NCI-H2196 treated with DMSO at 0.1 percent for 48 hours (cell line): ENCODE measurements at regions not wholly inside any gene's neighbourhood (a gene's known extent, or its start where the extent isn't known, plus 50 kb on each side); places are given as distances from the start of the nearest gene placed in this dataset.
"Not testable (repeated sequence)": the region's sequence is repeated elsewhere in the genome, so short reads cannot be mapped to it uniquely, and the experiment has no call there.

ENCODE experiments used
- DNase-seq: peaks from one replicate; lab custom pipeline; 2025; ENCODE audit not compliant: unreplicated experiment; lab: John Stamatoyannopoulos, UW

DNA sequence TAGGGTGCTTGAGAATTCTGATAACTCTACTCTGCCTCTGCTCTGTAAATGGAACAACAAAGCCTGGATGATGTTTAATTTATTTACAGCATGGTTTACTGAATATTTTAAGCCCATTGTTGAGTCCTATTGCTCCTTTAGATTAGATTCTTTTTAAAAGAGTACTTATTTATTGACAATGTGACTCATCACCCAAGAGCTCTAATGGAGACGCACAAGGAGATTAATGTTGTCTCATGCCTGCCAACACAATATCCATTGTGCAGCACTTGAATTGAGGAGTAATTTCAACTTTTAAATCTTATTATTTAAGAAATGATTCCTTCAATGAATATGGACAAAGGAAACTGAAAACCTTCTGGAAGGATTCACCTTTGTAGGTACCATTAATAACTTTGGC, 691.4 kb downstream of the ZBBX start:
- no peak for DNase-seq

DNA sequence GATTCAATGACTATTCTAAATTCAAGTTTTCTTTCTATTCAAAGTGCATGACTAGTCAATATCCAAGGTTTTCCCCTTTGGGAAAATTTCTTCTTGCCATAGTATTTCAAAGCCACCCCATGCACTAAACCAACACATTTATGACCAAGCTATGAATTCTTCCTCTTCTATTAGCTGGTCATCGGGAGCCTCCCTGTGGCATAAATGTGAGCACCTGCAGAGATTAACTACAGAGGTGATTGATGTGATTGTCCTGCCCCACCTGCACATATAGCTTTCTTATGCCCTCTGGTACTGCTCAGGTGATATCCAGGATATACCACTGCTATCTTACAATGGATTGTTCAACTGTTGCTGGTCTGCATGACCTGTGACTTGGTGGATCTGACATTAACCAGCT, 694.9 kb downstream of the ZBBX start:
- DNase-seq, result no peak

DNA sequence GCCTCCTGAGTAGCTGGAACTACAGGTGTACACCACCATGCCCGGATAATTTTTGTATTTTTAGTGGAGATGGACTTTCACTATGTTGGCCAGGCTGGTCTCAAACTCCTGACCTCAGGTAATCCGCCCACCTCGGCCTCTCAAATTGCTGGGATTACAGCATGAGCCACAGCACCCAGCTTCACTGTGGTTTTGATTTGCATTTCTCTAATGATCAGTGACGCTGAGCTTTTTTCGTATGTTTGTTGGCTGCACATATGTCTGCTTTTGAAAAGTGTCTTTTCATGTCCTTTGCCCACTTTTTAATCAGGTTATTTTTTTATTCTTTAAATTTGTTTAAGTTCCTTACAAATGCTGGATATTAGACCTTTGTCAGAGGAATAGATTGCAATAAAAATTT, 696.0 kb downstream of the ZBBX start:
- DNase-seq, result not testable (repeated sequence)

DNA sequence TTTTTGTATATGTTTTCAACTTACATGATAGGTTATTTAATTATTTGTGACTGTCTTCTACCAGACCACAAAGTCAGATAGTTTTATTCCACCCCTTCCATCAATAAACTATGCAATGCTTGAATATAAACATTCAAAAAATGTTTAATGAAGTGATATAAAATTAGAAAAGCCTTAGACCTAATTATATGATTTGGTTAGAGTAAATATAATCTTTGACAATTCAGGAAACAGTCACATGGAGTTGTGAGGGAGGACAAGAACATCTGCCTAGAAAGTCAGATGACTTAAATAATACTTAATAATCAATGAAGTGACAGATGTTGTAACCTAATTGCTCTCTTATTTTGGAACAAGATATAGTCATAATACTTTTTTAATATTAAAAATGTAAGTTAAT, 710.3 kb downstream of the ZBBX start:
- no peak for DNase-seq

DNA sequence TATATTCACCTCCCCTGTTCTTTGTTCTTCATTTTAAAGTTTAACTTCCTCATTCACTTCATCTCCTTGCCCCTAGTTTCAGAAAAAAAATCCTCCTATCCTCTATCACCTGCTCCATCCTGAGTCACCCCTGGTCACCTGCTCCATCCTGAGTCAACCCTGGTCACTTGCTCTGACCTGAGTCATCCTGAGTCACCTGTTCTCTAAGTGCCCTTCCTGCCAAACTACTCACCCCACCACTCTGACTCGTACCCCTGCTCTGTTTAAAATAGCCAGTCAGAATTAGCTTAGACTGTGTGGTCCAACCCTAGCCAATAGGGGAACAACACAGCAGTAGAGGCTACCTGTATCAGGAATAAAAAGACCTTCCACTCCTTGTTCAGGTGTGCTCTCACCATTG, 716.9 kb downstream of the ZBBX start:
- no peak for DNase-seq

DNA sequence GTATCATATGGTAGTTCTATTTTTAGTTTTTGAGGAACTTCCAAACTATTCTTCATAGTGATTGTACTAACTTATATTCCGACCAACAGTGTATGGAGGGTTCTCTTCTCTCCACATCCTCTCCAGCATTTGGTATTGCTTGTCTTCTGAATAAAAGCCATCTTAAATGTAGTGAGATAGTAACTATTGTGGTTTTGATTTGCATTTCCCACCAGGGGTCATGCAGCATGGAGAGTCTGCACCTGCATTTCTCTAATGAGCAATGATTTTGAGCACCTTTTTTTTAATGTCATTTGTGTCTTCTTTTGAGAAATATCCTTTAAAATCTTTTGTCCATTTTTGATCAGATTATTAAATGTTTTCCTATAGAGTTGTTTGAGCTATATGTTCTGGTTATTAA, 718.5 kb downstream of the ZBBX start:
- no peak for DNase-seq

DNA sequence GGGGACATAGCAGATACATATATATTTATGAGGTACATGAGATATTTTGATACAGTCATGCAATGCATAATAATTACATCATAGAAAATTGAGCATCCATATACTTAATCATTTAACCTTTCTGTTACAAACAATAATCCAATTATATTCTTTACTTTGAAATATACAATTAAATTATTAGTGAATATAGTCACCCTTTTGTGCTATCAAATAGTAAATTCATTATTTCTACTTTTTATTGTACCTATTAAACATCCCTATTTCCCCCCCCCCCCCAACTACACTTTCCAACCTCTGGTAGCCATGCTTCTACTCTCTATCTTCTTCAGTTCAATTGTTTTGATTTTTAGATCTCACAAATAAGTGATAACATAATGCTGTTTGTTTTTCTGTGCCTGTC, 719.1 kb downstream of the ZBBX start:
- no peak for DNase-seq

DNA sequence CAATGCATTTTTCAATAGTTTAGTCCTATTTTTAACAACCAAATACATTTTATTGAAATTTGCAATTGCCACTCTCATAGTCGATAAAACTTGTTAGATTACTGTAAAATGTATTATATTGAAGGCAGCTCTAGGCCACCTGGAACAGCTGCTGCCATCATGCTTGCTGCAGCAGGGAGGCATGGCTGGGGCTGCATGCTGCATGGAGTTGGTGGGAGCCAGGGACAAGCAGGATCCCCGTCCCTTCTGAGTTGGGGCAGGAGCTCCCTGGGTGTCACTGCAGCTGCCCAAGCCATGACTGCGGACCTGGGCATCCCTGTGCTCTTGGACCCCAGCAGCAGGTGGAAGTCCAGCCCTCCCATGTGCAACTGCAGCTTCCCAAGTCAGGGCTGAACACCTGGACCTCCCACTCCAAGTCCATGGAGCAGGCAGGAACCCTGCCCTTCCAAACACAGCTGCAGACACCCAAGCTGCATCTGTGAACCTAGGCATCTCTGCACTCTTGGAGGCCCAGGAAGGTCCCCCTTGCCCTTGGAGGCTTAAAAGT, 742.0 kb downstream of the ZBBX start:
- no peak for DNase-seq

DNA sequence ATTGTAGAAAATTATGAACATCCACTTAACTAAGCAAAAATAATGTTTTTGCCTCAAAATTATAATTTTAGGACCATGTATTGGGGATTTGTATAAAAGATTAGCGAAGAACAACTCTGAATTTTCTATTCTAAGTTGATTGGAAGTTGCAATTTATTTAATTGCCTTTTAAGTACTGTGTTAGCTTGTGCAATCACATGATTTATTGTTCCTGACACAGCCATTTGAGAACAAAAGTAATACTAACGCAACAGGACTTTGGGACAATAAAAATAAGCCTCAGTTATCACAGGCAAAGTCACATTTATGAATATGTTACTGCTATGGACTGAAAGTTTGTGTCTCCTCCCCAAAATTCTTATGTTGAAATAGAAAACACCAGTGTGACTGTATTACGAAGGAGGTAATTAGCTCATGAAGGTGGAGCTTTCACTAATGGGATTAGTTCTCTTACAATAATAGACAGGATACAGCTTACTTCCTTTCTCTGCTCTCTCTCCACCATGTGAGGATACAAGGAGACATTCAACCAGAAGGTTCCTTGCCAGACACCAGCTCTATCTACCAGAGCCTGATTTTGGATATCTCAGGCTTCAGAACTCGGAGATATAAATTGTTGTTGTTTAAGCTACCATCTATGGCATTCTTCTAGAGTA, 745.9 kb downstream of the ZBBX start:
- no peak for DNase-seq

DNA sequence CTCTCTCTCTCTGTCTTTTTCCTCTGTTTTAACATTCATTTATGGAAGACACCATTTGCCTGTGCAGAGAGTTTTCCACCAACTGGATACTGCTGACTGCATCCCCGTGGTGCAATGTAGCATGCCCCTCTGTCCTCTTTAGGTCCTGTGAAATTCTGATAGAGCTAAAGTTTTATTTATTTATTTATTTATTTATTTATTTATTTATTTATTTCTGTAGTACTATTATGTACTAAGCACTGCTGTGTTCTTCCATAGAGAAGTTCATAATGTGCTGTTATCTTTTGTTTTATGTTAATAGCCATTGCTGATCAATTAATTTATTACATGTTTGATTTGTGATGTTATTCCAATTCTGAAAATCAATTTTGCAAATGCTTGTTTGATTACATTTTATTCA, 749.9 kb downstream of the ZBBX start:
- no peak for DNase-seq

DNA sequence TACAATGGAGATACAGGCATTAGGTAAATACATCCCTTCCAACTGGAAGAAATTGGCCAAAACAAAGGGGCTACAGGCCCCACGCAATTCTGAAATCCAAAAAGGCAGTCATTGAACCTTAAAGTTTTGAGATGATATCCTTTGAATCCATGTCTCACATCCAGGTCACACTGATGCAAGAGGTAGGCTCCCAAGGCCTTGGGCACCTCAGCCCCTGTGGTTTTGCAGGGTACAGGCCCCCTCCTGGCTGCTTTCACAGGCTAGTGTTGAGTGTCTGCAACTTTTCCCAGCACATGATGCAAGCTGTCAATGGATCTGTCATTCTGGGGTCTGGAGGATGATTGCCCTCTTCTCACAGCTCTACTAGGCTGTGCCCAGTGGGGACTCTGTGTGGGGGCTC, 766.7 kb downstream of the ZBBX start:
- DNase-seq, result no peak

DNA sequence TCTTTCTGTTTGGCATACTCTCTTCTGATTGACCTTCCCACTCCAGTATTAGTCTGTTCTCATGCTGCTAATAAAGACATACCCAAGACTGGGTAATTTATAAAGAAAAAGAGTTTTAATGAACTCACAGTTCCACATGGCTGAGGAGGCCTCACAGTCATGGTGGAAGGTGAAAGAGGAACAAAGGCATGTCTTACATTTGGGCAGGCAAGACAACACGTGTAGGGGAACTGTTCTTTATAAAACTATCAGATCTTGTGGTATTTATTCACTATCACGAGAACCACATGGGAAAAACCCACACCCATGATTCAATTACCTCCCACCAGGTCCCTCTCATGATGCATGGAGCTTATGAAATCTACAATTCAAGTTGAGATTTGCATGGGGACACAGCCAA, 767.3 kb downstream of the ZBBX start:
- DNase-seq, result not testable (repeated sequence)

DNA sequence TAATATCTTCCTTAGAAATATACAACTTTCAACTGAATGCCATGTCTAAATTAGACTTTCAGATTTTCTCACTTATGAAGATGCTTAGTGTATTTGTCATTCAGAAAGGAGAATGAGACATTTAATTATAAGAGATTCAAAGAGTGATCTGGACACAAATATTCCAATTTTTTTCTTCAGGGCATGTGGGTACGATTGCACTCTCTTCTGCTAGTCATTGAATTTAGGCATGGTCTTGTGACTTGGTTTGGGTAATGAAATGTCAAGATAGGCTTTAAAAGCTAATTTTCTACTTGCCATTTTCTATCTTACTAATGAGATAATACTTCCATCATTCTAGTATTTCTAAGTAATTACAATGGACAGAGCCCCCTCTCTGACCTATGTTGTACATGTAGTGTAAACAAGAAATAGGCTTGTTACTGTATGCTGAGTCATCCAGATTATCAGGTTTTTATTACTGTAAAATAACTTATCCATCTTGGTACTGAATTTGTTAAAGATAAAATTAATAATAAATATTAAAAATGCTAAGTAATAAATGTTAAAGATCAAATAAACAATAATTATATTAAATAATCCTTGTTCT, 770.8 kb upstream of the BCHE start:
- no peak for DNase-seq

DNA sequence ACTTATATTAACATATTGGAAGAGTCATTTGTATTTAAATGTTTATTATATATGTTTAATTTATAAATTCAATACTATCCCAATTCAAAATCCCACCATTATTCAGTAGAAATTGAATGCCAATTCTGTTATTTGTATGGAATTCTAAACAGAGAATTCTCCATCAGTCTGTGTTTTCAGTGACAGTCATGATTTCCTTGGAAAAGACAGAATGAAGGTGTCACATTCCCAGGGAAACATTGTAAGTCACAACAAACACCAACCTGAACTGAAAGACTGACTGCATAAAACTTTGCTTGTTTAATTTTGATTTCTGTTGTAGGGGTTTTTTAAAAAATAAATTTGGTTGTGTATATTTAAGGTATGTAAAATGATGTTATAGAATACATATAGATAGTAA, 769.8 kb upstream of the BCHE start:
- DNase-seq, result no peak

DNA sequence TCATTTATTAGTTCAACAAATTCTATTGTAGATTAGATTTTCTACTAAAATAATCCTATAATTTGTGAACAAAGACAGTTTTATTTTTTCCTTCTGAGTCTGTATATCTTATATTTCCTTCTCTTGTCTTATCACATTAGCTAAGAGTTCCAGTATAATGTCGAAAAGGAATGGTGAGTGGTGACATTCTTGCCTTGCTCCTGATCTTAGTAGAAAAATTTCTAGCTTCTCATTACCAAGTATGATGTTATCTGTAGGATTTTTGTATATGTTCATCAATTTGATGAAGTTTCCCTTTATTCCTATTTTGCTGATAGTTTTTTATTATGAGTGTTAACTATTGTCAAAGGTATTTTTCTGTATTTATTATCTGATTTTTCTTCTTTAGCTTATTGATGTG, 756.6 kb upstream of the BCHE start:
- no peak for DNase-seq

DNA sequence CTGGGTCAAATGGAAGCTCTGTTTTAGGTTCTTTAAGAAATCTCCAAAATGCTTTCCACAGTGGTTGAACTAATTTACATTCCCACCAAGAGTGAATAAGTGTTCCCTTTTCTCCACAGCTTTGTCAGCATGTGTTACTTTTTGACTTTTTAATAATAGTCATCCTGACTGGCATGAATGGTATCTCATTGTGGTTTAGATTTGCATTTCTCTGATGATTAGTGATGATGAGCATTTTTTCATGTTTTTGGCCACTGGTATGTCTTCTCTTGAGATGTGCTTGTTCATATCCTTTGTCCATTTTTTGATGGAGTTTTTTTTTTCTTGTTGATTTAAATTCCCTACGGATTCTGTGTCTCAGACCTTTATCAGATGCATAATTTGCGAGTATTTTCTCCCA, 745.0 kb upstream of the BCHE start:
- no peak for DNase-seq

DNA sequence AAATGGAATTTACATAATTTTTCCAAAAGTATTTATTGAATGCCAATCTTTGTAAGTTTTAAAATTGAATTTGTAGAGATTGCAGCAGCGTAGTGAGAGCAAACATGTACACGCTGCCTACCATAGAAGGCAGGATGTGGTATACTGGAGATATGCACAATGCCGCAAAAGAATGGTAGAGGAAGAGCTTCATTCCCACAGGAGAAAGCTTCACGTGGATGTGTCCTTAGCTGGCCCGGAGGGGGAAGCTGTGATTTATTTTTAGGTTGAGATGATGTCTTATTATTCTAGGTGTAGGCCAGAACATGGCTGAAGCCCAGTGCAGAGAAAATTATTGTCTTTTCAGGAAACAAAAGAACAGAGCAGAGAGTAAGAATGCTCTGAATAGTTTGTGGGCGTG, 743.3 kb upstream of the BCHE start:
- no peak for DNase-seq

DNA sequence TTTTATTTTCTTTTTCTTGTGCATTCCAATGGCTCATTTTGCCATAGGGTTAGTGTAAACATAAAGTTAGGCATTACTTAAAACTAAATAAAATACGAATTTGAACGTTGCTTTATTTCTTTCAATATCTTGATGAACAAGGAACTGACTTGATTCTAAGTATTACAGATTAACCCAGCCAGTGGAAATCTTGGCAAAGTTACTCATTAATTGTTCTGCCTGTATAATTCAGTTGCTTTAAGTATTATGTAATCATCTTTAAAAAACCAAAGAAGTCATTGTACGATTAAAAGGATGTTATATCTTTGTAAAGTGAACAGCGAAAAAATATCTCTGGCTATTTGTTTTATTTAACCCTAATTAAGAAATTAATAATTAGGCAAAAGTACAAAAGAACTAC, 737.9 kb upstream of the BCHE start:
- no peak for DNase-seq

DNA sequence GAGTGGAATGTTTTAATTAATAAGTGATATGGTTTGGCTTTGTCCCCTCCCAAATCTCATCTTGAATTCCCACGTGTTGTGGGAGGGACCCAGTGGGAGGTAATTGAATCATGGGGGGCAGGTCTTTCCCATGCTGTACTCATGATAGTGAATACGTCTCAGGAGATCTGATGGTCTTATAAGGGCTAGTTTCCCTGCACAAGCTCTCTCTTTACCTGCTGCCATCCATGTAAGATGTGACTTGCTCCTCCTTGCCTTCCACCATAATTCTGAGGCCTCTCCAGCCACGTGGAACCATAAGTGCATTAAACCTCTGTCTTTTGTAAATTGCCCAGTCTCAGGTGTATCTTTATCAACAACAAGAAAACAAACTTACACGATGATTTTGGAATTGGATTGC, 734.5 kb upstream of the BCHE start:
- not testable (repeated sequence) for DNase-seq

DNA sequence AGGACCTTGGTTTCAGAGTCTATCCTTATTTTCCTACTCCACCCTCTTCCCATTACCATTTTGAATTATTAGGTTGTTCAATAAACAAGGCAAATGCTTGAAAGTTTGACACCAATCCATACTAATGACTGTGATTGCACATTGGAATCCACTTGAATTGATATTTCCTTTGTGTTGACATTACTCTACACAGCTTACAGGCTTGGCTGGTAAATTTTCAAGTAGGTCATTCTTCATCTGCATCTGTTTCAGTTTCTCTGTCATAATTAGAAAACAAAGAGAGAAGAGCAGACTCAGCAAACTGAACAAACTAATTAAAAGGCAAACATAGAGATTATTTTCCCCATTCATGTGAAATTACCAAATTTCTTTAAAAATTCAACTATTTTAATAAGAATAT, 732.9 kb upstream of the BCHE start:
- no peak for DNase-seq

DNA sequence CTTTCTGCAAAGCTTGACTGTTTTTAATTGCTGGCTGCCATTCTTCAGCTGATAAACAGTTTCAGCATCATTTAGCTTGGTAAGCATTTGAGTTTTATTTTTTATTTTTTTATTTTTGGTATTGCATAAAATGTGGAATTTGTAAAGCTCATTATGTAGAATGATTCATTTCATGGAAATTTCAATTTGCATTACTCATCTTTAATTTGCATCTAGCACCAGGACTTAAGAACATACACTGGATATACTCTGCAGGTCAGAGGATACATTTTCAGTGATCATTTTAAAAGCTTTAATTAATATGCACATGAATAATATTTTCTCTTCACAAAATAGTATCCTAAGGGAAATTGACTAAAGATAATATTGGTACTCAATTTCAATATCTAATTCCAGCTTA, 732.4 kb upstream of the BCHE start:
- no peak for DNase-seq

DNA sequence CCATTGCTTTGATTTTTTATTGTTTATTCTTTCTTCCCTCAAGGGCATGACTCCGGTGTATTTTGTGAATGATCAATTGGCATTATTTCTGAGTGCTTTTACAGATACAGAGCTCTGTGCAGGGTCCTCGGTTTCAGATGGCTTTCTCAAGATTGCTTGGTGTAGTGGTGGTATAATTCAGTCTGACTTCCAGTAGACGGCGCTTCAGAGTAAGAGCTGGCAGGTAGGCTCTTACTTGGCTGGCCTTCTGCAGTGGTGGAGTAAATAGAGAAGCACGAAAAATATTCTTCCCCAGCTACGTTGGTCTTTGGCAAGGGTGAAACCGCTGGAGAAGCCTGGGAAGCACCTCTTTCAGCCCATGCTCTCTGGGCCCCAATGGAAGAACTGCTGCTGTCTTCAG, 723.0 kb upstream of the BCHE start:
- no peak for DNase-seq

DNA sequence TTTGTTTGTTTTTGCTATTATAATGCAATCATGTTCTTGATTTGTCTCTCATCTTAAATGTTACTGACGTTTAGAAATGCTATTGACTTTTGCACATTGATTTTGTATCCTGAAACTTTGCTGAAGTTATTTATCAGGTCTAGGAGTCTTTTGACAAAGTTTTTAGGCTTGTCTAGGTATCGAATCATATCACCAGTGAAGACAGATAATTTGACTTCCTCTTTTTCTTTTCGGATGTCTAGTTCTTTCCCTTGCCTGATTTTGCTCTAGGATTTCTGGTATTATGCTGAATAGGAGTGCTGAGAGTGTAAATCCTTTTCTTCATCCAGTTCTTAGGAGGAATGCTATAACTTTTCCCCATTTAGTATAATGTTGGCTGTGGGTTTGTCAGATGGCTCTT, 719.7 kb upstream of the BCHE start:
- DNase-seq, result no peak
